Urothelium cell line (cell line): ENCODE measurements at regions not wholly inside any gene's neighbourhood (a gene's known extent, or its start where the extent isn't known, plus 50 kb on each side); places are given as distances from the start of the nearest gene placed in this dataset.

Experiments
- DNase-seq: peaks from one replicate; pipeline ENCODE4 v3.0.0; 2011; ENCODE audit warnings: low spot score, mixed read lengths
- FAIRE-seq: peaks from 2 replicates; lab custom pipeline; 2011; peaks lifted over from hg19 to GRCh38; lab: Jason Lieb, UNC

- no peak for DNase-seq
- FAIRE-seq: no peak
Observed at GRCh38 chr2:47266939-47267710, 90.8 kb upstream of the CALM2 start.

- FAIRE-seq (no peak), DNase-seq (no peak)
Observed at GRCh38 chr2:47265751-47266231, 89.5 kb upstream of the CALM2 start.

GRCh38 chr2:47265158-47265557, 88.8 kb upstream of the CALM2 start:
- DNase-seq (no peak), FAIRE-seq (no peak)

GRCh38 chr2:47264686-47265085, 88.4 kb upstream of the CALM2 start:
- FAIRE-seq (no peak), DNase-seq (no peak)

GRCh38 chr2:47264143-47264542, 87.8 kb upstream of the CALM2 start:
- no peak for FAIRE-seq

GRCh38 chr2:47262657-47263056, 86.3 kb upstream of the CALM2 start:
- FAIRE-seq (no peak), DNase-seq (no peak)

More at GRCh38 chr2:47264143-47264542, 87.8 kb upstream of the CALM2 start:
- DNase-seq: no peak

GRCh38 chr2:47260971-47261370, 84.7 kb upstream of the CALM2 start:
- FAIRE-seq (no peak), DNase-seq (no peak)

- FAIRE-seq (no peak), DNase-seq (no peak)
Observed at GRCh38 chr2:47259829-47260228, 83.5 kb upstream of the CALM2 start.

- FAIRE-seq: no peak
- no peak for DNase-seq
Observed at GRCh38 chr2:47257946-47258348, 81.6 kb upstream of the CALM2 start.

GRCh38 chr2:47256416-47257087, 80.2 kb upstream of the CALM2 start:
- FAIRE-seq (no peak), DNase-seq (no peak)

GRCh38 chr2:47255794-47256193, 79.5 kb upstream of the CALM2 start:
- FAIRE-seq (no peak), DNase-seq (no peak)

GRCh38 chr2:47254464-47254863, 78.2 kb upstream of the CALM2 start:
- no peak for FAIRE-seq
- no peak for DNase-seq

- FAIRE-seq: no peak
- DNase-seq: no peak
Observed at GRCh38 chr2:47253447-47253846, 77.1 kb upstream of the CALM2 start.

GRCh38 chr2:47251404-47251675, 75.0 kb upstream of the CALM2 start:
- DNase-seq: no peak
- FAIRE-seq: no peak

- FAIRE-seq (peak; percentile 86), DNase-seq (peak; percentile 80)
Observed at GRCh38 chr2:47250586-47251403, 74.5 kb upstream of the CALM2 start.

GRCh38 chr2:47249931-47250330, 73.6 kb upstream of the CALM2 start:
- peak; percentile 89 for FAIRE-seq
- no peak for DNase-seq

- FAIRE-seq: peak; percentile 40
Observed at GRCh38 chr2:47249157-47249900, 73.0 kb upstream of the CALM2 start.

GRCh38 chr2:47243596-47244323, 67.4 kb upstream of the CALM2 start:
- DNase-seq (no peak), FAIRE-seq (no peak)

More at GRCh38 chr2:47249157-47249900, 73.0 kb upstream of the CALM2 start:
- DNase-seq: peak; percentile 74

GRCh38 chr2:47241715-47242114, 65.4 kb upstream of the CALM2 start:
- no peak for FAIRE-seq
- no peak for DNase-seq
